ENCODE measurements at regions not wholly inside any gene's neighbourhood (a gene's known extent, or its start where the extent isn't known, plus 50 kb on each side); places are given as distances from the start of the nearest gene placed in this dataset.

- TF ChIP-seq ZNF749 (CRISPR knock-in tag; IDR thresholded peaks at IDR 0.05; ENCODE audit: borderline replicate concordance): no peak
- no peak for TF ChIP-seq ZNF543 (CRISPR knock-in tag; IDR thresholded peaks at IDR 0.05)
- no peak for TF ChIP-seq CBX5 (CRISPR knock-in tag; IDR thresholded peaks at IDR 0.05; ENCODE audit: borderline replicate concordance)
Measured at GRCh38 chr7:97270280-97270679, 152.8 kb downstream of the SDHAF3 start (continued).

- 18% methylated on average over 4 of the region's 4 CpGs for WGBS (ENCODE audit: low lambda C conversion rate)
- Histone ChIP-seq H3K36me3 (replicated peaks in 1 of 2; ENCODE audit: control insufficient read depth in 1 of 2, insufficient read depth in 2 of 2, low read length in 2 of 2) (no peaks in the 10 kb centered on the region), H3K27ac (ENCODE audit: extremely low read length, insufficient read depth, low read length) (no peak overlapping the region), H2AFZ (ENCODE audit: low read length) (no peak overlapping the region), H3K4me2 (ENCODE audit: low read depth, low read length) (no peak overlapping the region), H3K4me1 (ENCODE audit: insufficient read depth, low read length) (no peaks in the 10 kb centered on the region), H3K9me3 (ENCODE audit: low read length) (no peaks in the 10 kb centered on the region), H4K20me1 (ENCODE audit: insufficient read depth, low read length) (no peaks in the 10 kb centered on the region), H3K9ac (ENCODE audit: insufficient read depth, low read depth, low read length) (no peak overlapping the region), H3K4me3 (replicated peaks in 1 of 3; ENCODE audit: insufficient read depth in 1 of 3, low read depth in 2 of 3, low read length in 3 of 3) (no peak overlapping the region), H3K79me2 (ENCODE audit: insufficient read depth, low read length) (no peaks in the 10 kb centered on the region), H3K27me3 (ENCODE audit: control insufficient read depth in 1 of 2, insufficient read depth in 2 of 2, low read length in 2 of 2) (peaks cover 0 to 8% of the 10 kb centered on the region in 2 experiments; a peak in 2 of 5 replicates)
- CTCF ChIA-PET (ENCODE audit: low intra/inter-chr PET ratio, low total read pairs): no interaction called here
- ATAC-seq: no peak
- POLR2A ChIA-PET: no interaction called here
- no TSS peak for BruUV-seq (replicated peaks)
- FAIRE-seq: no peak
- in situ Hi-C loops (cut with HindIII; ENCODE audit: extremely low pct_ligation_motif_present, low pct_unique_long_range_greater_than_20kb) (no loop called here), intact Hi-C loops (cut with micrococcal nuclease; ENCODE audit: unreplicated experiment) (no loop called here)
- no peak for DNase-seq (ENCODE audit: low spot score)
- no peak for TF ChIP-seq ZNF740 (CRISPR knock-in tag; IDR thresholded peaks at IDR 0.05)
- TF ChIP-seq ZNF260 (CRISPR knock-in tag; IDR thresholded peaks at IDR 0.05; ENCODE audit: borderline replicate concordance, low read depth): no peak
- no peak for TF ChIP-seq ZC3H13 (CRISPR knock-in tag; IDR thresholded peaks at IDR 0.05)
- no peak for TF ChIP-seq HMG20B (CRISPR knock-in tag; conservative IDR thresholded peaks at IDR 0.05)
- no peak for TF ChIP-seq HBP1 (CRISPR knock-in tag; IDR thresholded peaks at IDR 0.05; ENCODE audit: low read depth)
- no peak for TF ChIP-seq EEA1 (CRISPR knock-in tag; IDR thresholded peaks at IDR 0.05; ENCODE audit: borderline replicate concordance)
- no peak for TF ChIP-seq ZNF460 (CRISPR knock-in tag; IDR thresholded peaks at IDR 0.05; ENCODE audit: borderline replicate concordance)
- no peak for TF ChIP-seq RFXAP (CRISPR knock-in tag; IDR thresholded peaks at IDR 0.05; ENCODE audit: borderline replicate concordance)
- TF ChIP-seq CERS6 (CRISPR knock-in tag; IDR thresholded peaks at IDR 0.05): no peak
- no peak for TF ChIP-seq PHF20 (CRISPR knock-in tag; IDR thresholded peaks at IDR 0.05)
- TF ChIP-seq POGK (CRISPR knock-in tag; conservative IDR thresholded peaks at IDR 0.05): no peak
- TF ChIP-seq NR2F2 (IDR thresholded peaks at IDR 0.05; ENCODE audit: borderline replicate concordance, low read depth): no peak
- TF ChIP-seq LCORL (IDR thresholded peaks at IDR 0.05): no peak
- no peak for TF ChIP-seq LCORL (CRISPR knock-in tag; IDR thresholded peaks at IDR 0.05)
- no peak for TF ChIP-seq MXI1 (IDR thresholded peaks at IDR 0.05; ENCODE audit: borderline replicate concordance, low read depth, low read length)
- TF ChIP-seq KDM4B (CRISPR knock-in tag; IDR thresholded peaks at IDR 0.05): no peak
- no peak for TF ChIP-seq ZNF326 (CRISPR knock-in tag; IDR thresholded peaks at IDR 0.05; ENCODE audit: borderline replicate concordance)
Measured at GRCh38 chr7:97271619-97272018, 154.1 kb downstream of the SDHAF3 start.

Data from HepG2 (cell line).